Motor neuron (in vitro differentiated cells): ENCODE measurements at regions not wholly inside any gene's neighbourhood (a gene's known extent, or its start where the extent isn't known, plus 50 kb on each side); places are given as distances from the start of the nearest gene placed in this dataset.

Experiments used
- ATAC-seq, 8 experiments: fragments of 200-7000 bp; cut with Tn5 transposase; replicated peaks in 6 of 8; 2 replicates each; pipeline ENCODE4 v1.8.0; 2021; ENCODE audit warnings: mild to moderate bottlenecking in 8 of 8, moderate library complexity in 8 of 8
- H3K27ac ChIP-seq, 2 donors: fragments of 250-450 bp; sonication (Bioruptor Pico); 2 replicates each; pipeline ENCODE4 v1.9.0; 2021; ENCODE audit warnings: antibody characterized with exemption in 2 of 2, mild to moderate bottlenecking in 2 of 2, moderate library complexity in 1 of 2
- H3K4me1 ChIP-seq, 2 donors: fragments of 250-450 bp; sonication (Bioruptor Pico); replicated peaks in 1 of 2; 2 replicates each; pipeline ENCODE4 v1.6.1; 2021; ENCODE audit warnings: antibody characterized with exemption in 2 of 2, mild to moderate bottlenecking in 2 of 2, moderate library complexity in 1 of 2
- H3K4me3 ChIP-seq, 5 donors: fragments of 250-450 bp; sonication (Bioruptor Pico); 2 replicates each; pipeline ENCODE4 v1.9.0; 2021; ENCODE audit warnings: antibody characterized with exemption in 5 of 5, mild to moderate bottlenecking in 5 of 5, moderate library complexity in 4 of 5
- WGBS, 10 experiments: fragments of 450-650 bp; shearing (Covaris generic); methylation state at CpG; one replicate each; pipeline ENCODE4 v1.0.0; 2022; 5-methylcytosine and 5-hydroxymethylcytosine counted together
- in situ Hi-C, 9 experiments: fragments of 400-800 bp; cut with MboI; loops; one replicate each; pipeline ENCODE4 v1.15.0; 2021; ENCODE audit warnings: low sequenced_read_pairs in 9 of 9, low pct_unique_long_range_greater_than_20kb in 2 of 9; ENCODE audit not compliant: unreplicated experiment in 9 of 9

GRCh38 chr6:4671587-4672115 is 104.6 kb upstream of the CDYL start:
- H3K4me1 ChIP-seq: peaks cover 17 to 36% of the 10 kb centered on the region in 2 donors
- H3K4me3 ChIP-seq: no peak overlapping the region
- in situ Hi-C loops: no loop called here
- 0 to 100% (median 92%) methylated on average over 1 to 6 of the region's 13 CpGs; no CpG with 5 or more reads in 1 of the 10 experiments for WGBS, 10 experiments
- no peak overlapping the region for H3K27ac ChIP-seq
- ATAC-seq: no peak

DNA sequence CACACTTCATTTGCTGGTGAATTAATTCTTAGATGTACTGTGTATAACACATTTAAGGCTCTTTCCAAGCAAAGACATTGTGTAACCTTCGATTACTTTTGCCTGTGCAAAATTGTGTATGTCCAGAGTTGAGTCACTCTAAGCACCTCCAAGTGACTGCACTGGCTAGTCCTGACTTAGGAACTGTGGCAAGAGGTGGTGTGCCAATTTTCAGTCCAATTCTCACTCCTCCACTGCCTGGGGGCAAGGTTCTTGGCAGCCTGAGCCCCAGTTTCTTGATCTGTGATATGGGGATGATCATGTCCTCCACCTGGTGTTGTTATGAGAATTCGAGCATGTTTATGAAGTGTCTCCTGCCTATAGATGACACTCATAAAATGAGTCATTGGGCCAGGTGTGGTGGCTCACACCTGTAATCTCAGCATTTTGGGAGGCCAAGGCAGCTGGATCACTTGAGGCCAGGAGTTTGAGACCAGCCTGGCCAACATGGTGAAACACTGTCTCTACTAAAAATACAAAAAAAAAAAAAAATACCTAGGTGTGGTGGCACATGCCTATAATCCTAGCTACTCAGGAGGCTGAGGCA is 105.3 kb upstream of the CDYL start:
- Histone ChIP-seq H3K4me1 (peaks cover 17 to 34% of the 10 kb centered on the region in 2 donors), H3K4me3 (no peak overlapping the region), H3K27ac (no peak overlapping the region)
- WGBS, 10 experiments: 58 to 86% (median 80%) methylated on average over 1 to 2 of the region's 2 CpGs; no CpG with 5 or more reads in 5 of the 10 experiments
- in situ Hi-C loops: no loop called here
- ATAC-seq: no peak

GRCh38 chr6:4670290-4670689 is 105.9 kb upstream of the CDYL start:
- in situ Hi-C loops: no loop called here
- 35 to 93% (median 56%) methylated on average over 2 to 6 of the region's 10 CpGs; no CpG with 5 or more reads in 5 of the 10 experiments for WGBS, 10 experiments
- Histone ChIP-seq H3K4me1 (peaks cover 15 to 28% of the 10 kb centered on the region in 2 donors), H3K4me3 (no peak overlapping the region), H3K27ac (no peak overlapping the region)
- ATAC-seq: peak in 6 of 8 experiments; percentile 49 to 82 (median 76)

GRCh38 chr6:4668271-4669179 is 107.7 kb upstream of the CDYL start:
- peak in 3 of 8 experiments; percentile 15 to 31 (median 31) for ATAC-seq
- Histone ChIP-seq H3K27ac (no peak overlapping the region), H3K4me1 (peaks cover 14 to 20% of the 10 kb centered on the region in 2 donors), H3K4me3 (no peak overlapping the region)
- 64 to 90% (median 72%) methylated on average over 2 to 10 of the region's 10 CpGs; no CpG with 5 or more reads in 2 of the 10 experiments for WGBS, 10 experiments
- in situ Hi-C loops: no loop called here

DNA sequence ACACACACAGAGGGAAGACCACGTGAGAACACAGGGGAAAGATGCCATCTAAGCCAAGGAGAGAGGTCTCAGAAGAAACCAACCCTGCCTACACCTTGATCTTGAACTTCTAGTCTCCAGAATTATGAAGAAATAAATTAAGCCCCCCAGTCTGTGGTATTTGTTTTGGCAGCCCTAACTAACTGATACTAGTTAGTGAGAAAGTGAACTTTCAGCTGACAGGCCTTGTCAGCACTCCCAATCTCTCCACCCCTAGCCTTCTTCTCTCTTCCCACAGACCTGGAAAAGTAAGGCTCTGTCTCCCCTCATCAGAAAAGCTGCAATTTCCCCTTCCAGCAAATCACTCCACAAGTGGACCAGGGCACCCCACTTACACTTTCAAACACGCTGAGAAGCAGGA is 108.6 kb upstream of the CDYL start:
- WGBS, 10 experiments: 17 to 100% (median 67%) methylated on average over 1 to 2 of the region's 2 CpGs; no CpG with 5 or more reads in 3 of the 10 experiments
- H3K4me3 ChIP-seq: no peak overlapping the region
- in situ Hi-C loops: no loop called here
- no peak overlapping the region for H3K27ac ChIP-seq
- H3K4me1 ChIP-seq: peaks cover 11 to 14% of the 10 kb centered on the region in 2 donors
- no peak for ATAC-seq

- ATAC-seq: no peak
- 82 to 100% (median 95%) methylated on average over 1 to 2 of the region's 3 CpGs; no CpG with 5 or more reads in 6 of the 10 experiments for WGBS, 10 experiments
- in situ Hi-C loops: no loop called here
- H3K27ac ChIP-seq: no peak overlapping the region
- peaks cover 8 to 14% of the 10 kb centered on the region in 2 donors for H3K4me1 ChIP-seq
- no peak overlapping the region for H3K4me3 ChIP-seq
Measured at GRCh38 chr6:4666886-4667513, 109.2 kb upstream of the CDYL start.

- WGBS, 10 experiments: 40 to 95% (median 72%) methylated on average over 3 to 7 of the region's 7 CpGs; no CpG with 5 or more reads in 1 of the 10 experiments
- in situ Hi-C loops: no loop called here
- ATAC-seq: no peak
- peaks cover 8 to 14% of the 10 kb centered on the region in 2 donors for H3K4me1 ChIP-seq
- H3K27ac ChIP-seq: no peak overlapping the region
- H3K4me3 ChIP-seq: no peak overlapping the region
Measured at GRCh38 chr6:4665489-4666417, 110.5 kb upstream of the CDYL start.

DNA sequence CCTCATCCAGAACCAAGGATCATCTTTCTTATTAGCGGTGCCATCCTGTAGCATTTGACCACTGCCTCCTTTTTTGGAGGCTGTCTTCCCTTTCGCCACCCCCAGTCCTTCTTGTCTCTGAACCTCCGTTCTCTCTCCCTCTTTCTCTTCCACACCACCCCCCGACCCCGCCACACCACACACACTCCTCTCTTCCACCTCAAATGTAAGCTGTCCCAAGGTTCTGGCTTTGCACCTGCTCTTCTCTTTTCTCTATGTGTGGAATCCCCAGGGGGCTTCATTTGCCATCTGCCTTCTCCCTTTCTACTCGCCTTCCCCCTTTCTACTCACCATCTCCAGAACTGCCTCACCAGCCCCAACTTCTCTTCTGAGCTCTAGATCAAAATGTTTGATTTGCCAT is 111.3 kb upstream of the CDYL start:
- in situ Hi-C loops: no loop called here
- no peak overlapping the region for H3K4me3 ChIP-seq
- H3K4me1 ChIP-seq: peaks cover 3 to 6% of the 10 kb centered on the region in 2 donors
- ATAC-seq: no peak
- H3K27ac ChIP-seq: no peak overlapping the region
- WGBS, 10 experiments: 67 to 100% (median 74%) methylated on average over 1 to 5 of the region's 6 CpGs; no CpG with 5 or more reads in 4 of the 10 experiments

- WGBS, 10 experiments: 15 to 100% (median 60%) methylated on average over 1 to 6 of the region's 7 CpGs; no CpG with 5 or more reads in 3 of the 10 experiments
- ATAC-seq: peak in 1 of 8 experiments; percentile 50
- Histone ChIP-seq H3K27ac (no peak overlapping the region), H3K4me3 (no peak overlapping the region), H3K4me1 (peaks cover 3 to 5% of the 10 kb centered on the region in 2 donors)
- in situ Hi-C loops: no loop called here
Measured at GRCh38 chr6:4664117-4664626, 112.0 kb upstream of the CDYL start.

DNA sequence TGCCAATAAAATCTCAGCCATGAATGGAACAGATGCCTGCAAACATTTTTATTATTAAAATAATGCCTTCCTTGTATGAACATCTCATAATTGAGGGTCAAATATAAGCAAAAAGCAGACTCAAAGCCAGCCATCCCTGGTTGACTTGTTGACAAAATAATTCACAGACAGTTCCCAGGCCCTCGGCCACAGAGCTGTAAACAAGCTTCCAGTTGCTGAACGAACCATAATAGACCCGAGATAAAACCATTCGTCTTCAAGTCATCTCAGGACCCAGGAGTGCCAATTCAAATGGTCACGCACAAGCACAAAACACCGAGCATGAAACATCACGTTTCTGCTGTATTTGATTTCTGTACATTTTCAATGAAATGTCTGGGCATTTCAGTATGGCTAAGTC is 113.3 kb upstream of the CDYL start:
- no peak overlapping the region for H3K27ac ChIP-seq
- peaks cover 0 to 2% of the 10 kb centered on the region in 2 donors for H3K4me1 ChIP-seq
- ATAC-seq: no peak
- WGBS, 10 experiments: 40 to 100% (median 60%) methylated on average over 1 to 6 of the region's 7 CpGs; no CpG with 5 or more reads in 3 of the 10 experiments
- in situ Hi-C loops: no loop called here
- H3K4me3 ChIP-seq: no peak overlapping the region

- 73 to 100% (median 92%) methylated on average over 1 to 3 of the region's 8 CpGs; no CpG with 5 or more reads in 5 of the 10 experiments for WGBS, 10 experiments
- Histone ChIP-seq H3K4me3 (no peak overlapping the region), H3K27ac (no peak overlapping the region), H3K4me1 (no peaks in the 10 kb centered on the region)
- in situ Hi-C loops: no loop called here
- no peak for ATAC-seq
Measured at GRCh38 chr6:4661391-4661790, 114.8 kb upstream of the CDYL start.
